Fibroblast of upper back skin (primary cell): ENCODE measurements at regions not wholly inside any gene's neighbourhood (a gene's known extent, or its start where the extent isn't known, plus 50 kb on each side); places are given as distances from the start of the nearest gene placed in this dataset.

Source experiments
- DNase-seq: peaks from one replicate; pipeline ENCODE4 v3.0.0-alpha.2; 2013

DNA sequence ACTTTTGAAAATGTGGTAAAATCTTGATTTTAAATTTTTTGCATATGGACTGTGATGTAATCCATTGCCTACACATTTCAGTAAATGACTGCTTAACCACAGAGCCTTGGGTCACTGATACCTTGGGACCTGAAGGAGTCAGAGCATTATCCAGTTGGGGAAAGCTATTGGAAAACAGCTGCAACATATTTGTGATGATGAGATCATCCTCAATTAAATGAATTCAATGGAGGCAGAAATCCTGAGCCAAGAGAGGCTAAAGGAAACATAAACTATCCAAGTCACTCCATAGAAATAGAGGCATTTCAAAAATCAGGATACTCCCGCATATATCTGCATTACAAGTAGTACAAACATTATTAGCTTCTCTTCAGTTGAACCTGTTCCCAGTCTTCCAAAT lies 99.8 kb upstream of the PRMT6 start:
- peak; percentile 85 for DNase-seq

GRCh38 chr1:106957795-106958194 lies 98.7 kb upstream of the PRMT6 start:
- DNase-seq, result no peak

DNA sequence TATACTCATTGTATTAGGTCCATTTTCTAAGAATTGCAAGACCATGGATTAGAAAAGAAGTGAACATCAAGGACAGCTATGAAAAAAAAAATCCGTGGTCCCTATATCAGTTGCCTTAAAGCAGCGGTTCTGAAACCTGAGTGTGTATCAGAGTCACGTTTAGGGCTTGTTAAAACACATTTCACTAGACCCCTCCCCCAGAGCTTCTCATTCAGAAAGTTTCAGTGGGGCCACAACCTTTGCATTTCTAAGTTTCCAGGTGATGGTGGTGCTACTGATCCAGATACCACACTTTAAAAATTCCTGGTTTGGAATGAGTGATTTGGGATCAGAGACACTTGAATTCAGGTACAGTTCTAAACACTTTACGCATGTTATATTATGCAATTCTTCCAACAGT lies 96.1 kb upstream of the PRMT6 start:
- no peak for DNase-seq

- no peak for DNase-seq
Observed at GRCh38 chr1:106961646-106962045, 94.8 kb upstream of the PRMT6 start.

DNA sequence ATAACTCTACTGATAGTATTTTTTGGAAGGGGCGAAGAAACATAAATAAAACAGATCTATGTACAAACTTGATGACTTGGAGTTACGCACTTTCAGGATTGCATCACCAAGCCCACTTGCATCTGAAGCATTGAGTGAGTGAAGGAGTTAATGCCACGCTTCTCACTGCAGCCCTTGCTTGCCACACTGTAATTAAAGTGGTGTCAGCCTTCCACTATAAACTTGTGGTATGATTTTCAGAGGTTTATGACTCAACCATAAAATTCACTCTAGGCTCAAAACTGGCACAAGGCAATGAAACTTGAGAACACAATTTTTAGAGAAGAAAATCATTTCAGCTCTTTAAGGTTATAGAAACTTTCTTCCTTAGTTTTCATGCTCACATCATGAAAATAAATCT lies 93.9 kb upstream of the PRMT6 start:
- no peak for DNase-seq

GRCh38 chr1:106964495-106964894 lies 92.0 kb upstream of the PRMT6 start:
- DNase-seq, result no peak

- no peak for DNase-seq
Observed at GRCh38 chr1:106968644-106969043, 87.8 kb upstream of the PRMT6 start.

DNA sequence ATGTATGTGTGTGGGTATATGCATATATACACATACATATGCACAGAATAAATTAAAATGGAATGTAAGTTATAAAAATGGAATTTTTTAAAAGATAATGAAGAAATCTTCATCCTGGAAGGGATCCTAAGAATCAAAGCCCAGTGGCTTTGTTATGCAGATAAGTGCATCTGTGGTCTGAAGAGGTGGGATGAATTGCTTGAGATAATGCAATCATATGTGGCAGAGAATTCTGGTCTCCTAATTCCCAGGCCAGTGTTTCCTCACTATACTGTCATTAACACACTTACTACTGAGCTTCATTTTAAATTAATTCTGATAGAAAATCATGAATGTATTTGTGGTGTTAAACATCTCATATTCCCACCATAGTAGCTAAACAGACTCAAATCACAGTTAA lies 86.7 kb upstream of the PRMT6 start:
- DNase-seq, result no peak

- no peak for DNase-seq
Observed at GRCh38 chr1:106972074-106972473, 84.4 kb upstream of the PRMT6 start.

DNA sequence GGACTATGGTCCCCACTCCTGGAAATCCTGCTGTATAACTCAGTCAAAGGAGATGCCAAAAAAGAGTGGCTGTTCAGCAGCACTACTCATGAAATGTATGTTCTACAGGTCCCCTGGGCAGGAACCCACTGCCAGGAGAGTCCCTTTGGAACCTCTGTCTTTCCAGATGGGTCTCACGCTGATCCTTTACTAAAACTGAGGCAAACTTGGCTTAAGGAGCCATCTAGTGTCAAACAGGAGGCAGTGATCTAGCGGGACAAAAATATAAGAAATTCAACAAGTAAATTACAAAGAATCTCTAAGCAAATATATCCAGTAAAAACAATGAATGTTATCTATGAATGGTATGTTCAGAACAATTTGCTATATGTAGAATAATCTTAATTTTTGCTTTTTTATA lies 80.5 kb upstream of the PRMT6 start:
- DNase-seq, result no peak

GRCh38 chr1:106978477-106979322 lies 77.8 kb upstream of the PRMT6 start:
- DNase-seq, result peak; percentile 82

DNA sequence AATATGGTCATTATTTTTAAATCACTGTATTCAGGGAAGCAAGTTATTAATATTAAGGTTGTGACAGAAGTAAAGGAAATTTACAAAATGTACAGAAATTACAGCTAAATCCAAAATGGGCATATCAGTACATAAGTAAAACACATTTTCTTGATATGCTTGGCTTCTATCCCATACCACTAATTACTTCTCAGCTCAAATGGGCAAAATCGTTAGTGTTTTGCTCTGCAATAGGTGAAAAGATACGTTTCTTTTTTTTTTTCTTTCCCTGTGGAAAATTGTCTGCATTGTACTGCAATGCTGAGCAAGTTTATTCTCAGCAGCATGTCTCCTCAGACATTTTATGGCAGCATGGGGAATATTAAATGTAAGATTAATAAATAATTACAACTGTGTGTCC lies 77.1 kb upstream of the PRMT6 start:
- DNase-seq, result no peak

DNA sequence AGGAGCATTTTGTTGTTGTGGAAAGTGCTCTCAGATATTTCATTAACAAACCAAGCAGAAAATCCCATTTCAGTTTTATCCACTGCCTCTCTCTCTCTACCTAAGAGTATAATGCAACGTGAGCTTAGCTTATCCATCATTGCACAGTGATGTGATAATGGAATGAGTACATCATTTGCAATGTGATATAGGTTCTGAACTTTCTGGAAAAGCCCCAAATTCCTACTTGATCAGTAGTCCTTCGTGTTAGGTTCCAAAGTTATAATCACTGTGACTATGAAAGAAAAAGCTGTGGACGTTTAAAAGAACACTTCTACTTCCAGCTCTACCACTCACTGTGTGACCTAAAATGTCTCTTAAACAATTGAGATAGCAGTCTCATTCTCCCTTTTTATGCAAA lies 76.4 kb upstream of the PRMT6 start:
- DNase-seq, result peak; percentile 53

GRCh38 chr1:106984801-106985200 lies 71.7 kb upstream of the PRMT6 start:
- no peak for DNase-seq

GRCh38 chr1:106986603-106987002 lies 69.9 kb upstream of the PRMT6 start:
- DNase-seq, result no peak

DNA sequence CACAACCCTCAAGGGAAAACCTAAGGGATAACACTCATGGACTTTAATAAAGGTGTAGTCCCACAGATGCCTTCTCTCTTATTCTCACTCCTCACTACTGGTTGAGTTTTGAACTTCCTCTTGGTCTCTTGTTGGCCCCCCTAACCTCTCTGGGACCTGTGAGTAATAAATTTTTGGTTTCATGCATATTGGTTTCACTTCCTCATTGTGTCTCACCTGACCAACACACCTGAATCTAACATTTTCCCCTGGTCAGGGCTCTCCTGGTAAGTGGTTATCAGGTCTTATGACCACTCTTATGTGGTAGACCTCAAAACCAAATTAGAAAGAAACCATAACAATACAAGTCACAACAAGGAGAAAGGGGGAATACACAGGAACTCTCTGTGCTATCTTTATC lies 60.5 kb upstream of the PRMT6 start:
- DNase-seq, result no peak

- no peak for DNase-seq
Observed at GRCh38 chr1:106998431-106999002, 58.0 kb upstream of the PRMT6 start.

GRCh38 chr1:107000902-107001301 lies 55.6 kb upstream of the PRMT6 start:
- DNase-seq, result peak; percentile 54

GRCh38 chr1:107003972-107004371 lies 52.5 kb upstream of the PRMT6 start:
- no peak for DNase-seq

- peak; percentile 27 for DNase-seq
Observed at GRCh38 chr1:107004421-107004820, 52.1 kb upstream of the PRMT6 start.
